GM23248 (cell line): ENCODE measurements at regions not wholly inside any gene's neighbourhood (a gene's known extent, or its start where the extent isn't known, plus 50 kb on each side); places are given as distances from the start of the nearest gene placed in this dataset.

Experiments
- EZH2 ChIP-seq: fragments of 200-600 bp; sonication (generic); IDR thresholded peaks from 2 replicates; pipeline ENCODE4 v1.6.1; 2018; ENCODE audit warnings: antibody characterized with exemption, mild to moderate bottlenecking; ENCODE audit not compliant: insufficient read depth, poor library complexity, severe bottlenecking
- EZH2phosphoT487 ChIP-seq: fragments of 200-600 bp; sonication (generic); IDR thresholded peaks from 2 replicates; pipeline ENCODE4 v1.6.1; 2018; ENCODE audit warnings: antibody characterized with exemption, moderate library complexity, mild to moderate bottlenecking, low read depth; ENCODE audit not compliant: insufficient read depth

DNA sequence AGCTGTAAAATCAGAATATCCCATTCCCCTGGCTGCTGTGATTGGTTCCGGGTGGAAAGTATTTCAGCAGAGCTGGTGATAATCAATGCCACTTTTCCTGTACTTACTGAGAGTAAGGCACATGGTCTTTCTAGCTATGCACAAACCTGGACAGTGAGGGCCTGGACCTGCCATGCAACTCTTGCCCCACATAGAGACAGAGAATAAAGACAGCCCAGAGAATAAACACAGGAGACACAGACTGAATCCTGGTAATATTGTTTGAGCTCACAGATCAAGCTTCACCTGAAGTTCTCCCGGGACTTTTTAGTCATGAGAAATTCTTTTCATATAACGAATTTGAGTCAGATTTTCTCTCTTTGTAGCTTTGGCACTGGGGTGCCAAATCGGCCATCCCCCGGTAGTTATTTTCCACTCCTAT is 81.9 kb downstream of the ACAA2 start:
- no peak for TF ChIP-seq EZH2
- TF ChIP-seq EZH2phosphoT487 = no peak
